Ovary (tissue), 3 donors: ENCODE measurements at regions not wholly inside any gene's neighbourhood (a gene's known extent, or its start where the extent isn't known, plus 50 kb on each side); places are given as distances from the start of the nearest gene placed in this dataset.

ENCODE experiments used
- EP300 ChIP-seq: sonication (generic); formaldehyde crosslinking; IDR thresholded peaks from one replicate; pipeline ENCODE4 v1.6.1; 2017; ENCODE audit warnings: antibody characterized with exemption
- POLR2A ChIP-seq: fragments of 450-650 bp; IDR thresholded peaks from one replicate; pipeline ENCODE4 v1.6.1; 2017; ENCODE audit warnings: antibody characterized with exemption, mild to moderate bottlenecking, moderate library complexity
- TF ChIP-seq, protein P1 (sequence below), 3 donors: fragments of 450-650 bp in 2 of 3; fragments of 200-600 bp in 1 of 3; IDR thresholded peaks; one replicate each; pipeline versions ENCODE4 v1.5.1 to v1.8.0; 2016 to 2022; ENCODE audit warnings: antibody characterized with exemption in 3 of 3, mild to moderate bottlenecking in 1 of 3
- donor health status: DM: no; HTN: no; CAD: no.

GRCh38 chr2:9710311-9710710, 79.5 kb upstream of the YWHAQ start:
- TF ChIP-seq POLR2A (no peak), EP300 (no peak)
- TF ChIP-seq, protein P1, sequence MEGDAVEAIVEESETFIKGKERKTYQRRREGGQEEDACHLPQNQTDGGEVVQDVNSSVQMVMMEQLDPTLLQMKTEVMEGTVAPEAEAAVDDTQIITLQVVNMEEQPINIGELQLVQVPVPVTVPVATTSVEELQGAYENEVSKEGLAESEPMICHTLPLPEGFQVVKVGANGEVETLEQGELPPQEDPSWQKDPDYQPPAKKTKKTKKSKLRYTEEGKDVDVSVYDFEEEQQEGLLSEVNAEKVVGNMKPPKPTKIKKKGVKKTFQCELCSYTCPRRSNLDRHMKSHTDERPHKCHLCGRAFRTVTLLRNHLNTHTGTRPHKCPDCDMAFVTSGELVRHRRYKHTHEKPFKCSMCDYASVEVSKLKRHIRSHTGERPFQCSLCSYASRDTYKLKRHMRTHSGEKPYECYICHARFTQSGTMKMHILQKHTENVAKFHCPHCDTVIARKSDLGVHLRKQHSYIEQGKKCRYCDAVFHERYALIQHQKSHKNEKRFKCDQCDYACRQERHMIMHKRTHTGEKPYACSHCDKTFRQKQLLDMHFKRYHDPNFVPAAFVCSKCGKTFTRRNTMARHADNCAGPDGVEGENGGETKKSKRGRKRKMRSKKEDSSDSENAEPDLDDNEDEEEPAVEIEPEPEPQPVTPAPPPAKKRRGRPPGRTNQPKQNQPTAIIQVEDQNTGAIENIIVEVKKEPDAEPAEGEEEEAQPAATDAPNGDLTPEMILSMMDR (IDR thresholded peaks at IDR 0.05) = no peak
